ENCODE measurements at regions not wholly inside any gene's neighbourhood (a gene's known extent, or its start where the extent isn't known, plus 50 kb on each side); places are given as distances from the start of the nearest gene placed in this dataset.

DNA sequence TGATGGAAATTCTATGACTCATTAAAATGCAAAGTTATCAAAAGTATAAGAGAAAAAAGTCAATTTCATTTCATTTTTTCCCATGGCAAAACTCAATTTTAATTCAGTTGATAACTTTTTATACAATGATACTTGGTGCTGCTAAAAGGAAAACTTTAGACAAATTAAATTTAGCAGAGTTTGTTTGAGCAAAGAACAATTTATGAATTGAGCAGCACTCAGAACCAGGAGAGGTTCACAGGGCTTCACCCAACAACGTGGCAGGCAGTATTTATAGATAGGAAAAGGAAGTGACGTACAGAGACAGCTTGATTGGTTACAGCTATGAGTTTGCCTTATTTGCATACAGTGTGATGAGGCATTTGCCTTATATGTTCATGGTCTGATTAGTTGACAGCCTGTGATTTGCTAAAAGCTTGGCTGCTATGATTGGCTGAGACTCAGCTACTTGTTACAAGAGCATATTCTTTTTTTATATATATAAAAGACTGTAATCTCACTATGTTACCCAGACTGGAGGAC is 157.2 kb upstream of the CELF2 start:
- TF ChIP-seq, protein P1, sequence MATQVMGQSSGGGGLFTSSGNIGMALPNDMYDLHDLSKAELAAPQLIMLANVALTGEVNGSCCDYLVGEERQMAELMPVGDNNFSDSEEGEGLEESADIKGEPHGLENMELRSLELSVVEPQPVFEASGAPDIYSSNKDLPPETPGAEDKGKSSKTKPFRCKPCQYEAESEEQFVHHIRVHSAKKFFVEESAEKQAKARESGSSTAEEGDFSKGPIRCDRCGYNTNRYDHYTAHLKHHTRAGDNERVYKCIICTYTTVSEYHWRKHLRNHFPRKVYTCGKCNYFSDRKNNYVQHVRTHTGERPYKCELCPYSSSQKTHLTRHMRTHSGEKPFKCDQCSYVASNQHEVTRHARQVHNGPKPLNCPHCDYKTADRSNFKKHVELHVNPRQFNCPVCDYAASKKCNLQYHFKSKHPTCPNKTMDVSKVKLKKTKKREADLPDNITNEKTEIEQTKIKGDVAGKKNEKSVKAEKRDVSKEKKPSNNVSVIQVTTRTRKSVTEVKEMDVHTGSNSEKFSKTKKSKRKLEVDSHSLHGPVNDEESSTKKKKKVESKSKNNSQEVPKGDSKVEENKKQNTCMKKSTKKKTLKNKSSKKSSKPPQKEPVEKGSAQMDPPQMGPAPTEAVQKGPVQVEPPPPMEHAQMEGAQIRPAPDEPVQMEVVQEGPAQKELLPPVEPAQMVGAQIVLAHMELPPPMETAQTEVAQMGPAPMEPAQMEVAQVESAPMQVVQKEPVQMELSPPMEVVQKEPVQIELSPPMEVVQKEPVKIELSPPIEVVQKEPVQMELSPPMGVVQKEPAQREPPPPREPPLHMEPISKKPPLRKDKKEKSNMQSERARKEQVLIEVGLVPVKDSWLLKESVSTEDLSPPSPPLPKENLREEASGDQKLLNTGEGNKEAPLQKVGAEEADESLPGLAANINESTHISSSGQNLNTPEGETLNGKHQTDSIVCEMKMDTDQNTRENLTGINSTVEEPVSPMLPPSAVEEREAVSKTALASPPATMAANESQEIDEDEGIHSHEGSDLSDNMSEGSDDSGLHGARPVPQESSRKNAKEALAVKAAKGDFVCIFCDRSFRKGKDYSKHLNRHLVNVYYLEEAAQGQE (IDR thresholded peaks at IDR 0.05) = no peak
- no peak for TF ChIP-seq TAF1 (conservative IDR thresholded peaks at IDR 0.05)
- TF ChIP-seq, protein P2, sequence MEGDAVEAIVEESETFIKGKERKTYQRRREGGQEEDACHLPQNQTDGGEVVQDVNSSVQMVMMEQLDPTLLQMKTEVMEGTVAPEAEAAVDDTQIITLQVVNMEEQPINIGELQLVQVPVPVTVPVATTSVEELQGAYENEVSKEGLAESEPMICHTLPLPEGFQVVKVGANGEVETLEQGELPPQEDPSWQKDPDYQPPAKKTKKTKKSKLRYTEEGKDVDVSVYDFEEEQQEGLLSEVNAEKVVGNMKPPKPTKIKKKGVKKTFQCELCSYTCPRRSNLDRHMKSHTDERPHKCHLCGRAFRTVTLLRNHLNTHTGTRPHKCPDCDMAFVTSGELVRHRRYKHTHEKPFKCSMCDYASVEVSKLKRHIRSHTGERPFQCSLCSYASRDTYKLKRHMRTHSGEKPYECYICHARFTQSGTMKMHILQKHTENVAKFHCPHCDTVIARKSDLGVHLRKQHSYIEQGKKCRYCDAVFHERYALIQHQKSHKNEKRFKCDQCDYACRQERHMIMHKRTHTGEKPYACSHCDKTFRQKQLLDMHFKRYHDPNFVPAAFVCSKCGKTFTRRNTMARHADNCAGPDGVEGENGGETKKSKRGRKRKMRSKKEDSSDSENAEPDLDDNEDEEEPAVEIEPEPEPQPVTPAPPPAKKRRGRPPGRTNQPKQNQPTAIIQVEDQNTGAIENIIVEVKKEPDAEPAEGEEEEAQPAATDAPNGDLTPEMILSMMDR (IDR thresholded peaks at IDR 0.05; ENCODE audit: low read depth, low read length, missing input control) = no peak
- no peak for TF ChIP-seq RAD21 (IDR thresholded peaks at IDR 0.05)
- no peak for TF ChIP-seq SP1 (IDR thresholded peaks at IDR 0.05)
- TF ChIP-seq, protein P3, sequence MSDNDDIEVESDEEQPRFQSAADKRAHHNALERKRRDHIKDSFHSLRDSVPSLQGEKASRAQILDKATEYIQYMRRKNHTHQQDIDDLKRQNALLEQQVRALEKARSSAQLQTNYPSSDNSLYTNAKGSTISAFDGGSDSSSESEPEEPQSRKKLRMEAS (IDR thresholded peaks at IDR 0.05) = no peak
- TF ChIP-seq YY1 (IDR thresholded peaks at IDR 0.05) = no peak
- TF ChIP-seq HNF4A (conservative IDR thresholded peaks at IDR 0.05) = no peak
- TF ChIP-seq GABPA (IDR thresholded peaks at IDR 0.05 in 1 of 2, conservative IDR thresholded peaks at IDR 0.05 in 1 of 2) = no peak
- TF ChIP-seq, protein P4, sequence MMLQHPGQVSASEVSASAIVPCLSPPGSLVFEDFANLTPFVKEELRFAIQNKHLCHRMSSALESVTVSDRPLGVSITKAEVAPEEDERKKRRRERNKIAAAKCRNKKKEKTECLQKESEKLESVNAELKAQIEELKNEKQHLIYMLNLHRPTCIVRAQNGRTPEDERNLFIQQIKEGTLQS (IDR thresholded peaks at IDR 0.05) = no peak
- no peak for TF ChIP-seq JUND (IDR thresholded peaks at IDR 0.05)
- TF ChIP-seq, protein P5, sequence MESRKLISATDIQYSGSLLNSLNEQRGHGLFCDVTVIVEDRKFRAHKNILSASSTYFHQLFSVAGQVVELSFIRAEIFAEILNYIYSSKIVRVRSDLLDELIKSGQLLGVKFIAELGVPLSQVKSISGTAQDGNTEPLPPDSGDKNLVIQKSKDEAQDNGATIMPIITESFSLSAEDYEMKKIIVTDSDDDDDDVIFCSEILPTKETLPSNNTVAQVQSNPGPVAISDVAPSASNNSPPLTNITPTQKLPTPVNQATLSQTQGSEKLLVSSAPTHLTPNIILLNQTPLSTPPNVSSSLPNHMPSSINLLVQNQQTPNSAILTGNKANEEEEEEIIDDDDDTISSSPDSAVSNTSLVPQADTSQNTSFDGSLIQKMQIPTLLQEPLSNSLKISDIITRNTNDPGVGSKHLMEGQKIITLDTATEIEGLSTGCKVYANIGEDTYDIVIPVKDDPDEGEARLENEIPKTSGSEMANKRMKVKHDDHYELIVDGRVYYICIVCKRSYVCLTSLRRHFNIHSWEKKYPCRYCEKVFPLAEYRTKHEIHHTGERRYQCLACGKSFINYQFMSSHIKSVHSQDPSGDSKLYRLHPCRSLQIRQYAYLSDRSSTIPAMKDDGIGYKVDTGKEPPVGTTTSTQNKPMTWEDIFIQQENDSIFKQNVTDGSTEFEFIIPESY (IDR thresholded peaks at IDR 0.05) = no peak
- TF ChIP-seq RXRA (IDR thresholded peaks at IDR 0.05) = no peak
- no peak for TF ChIP-seq FOXA2 (IDR thresholded peaks at IDR 0.05)
